Heart right ventricle (tissue), 16 donors: ENCODE measurements at regions not wholly inside any gene's neighbourhood (a gene's known extent, or its start where the extent isn't known, plus 50 kb on each side); places are given as distances from the start of the nearest gene placed in this dataset.
A peak's percentile ranks its signal among the peaks of the same experiment; 100 is the strongest.

Experiments
- ATAC-seq, 8 donors: fragments of 200-7000 bp; cut with Tn5 transposase; one replicate each; pipeline ENCODE4 v1.9.1; 2020; ENCODE audit warnings: mild to moderate bottlenecking in 8 of 8, moderate library complexity in 8 of 8, moderate number of reproducible peaks in 1 of 8
- DNase-seq, 2 donors: peaks; one replicate each; pipeline ENCODE4 v3.0.0-alpha.2; 2020
- H3K27ac ChIP-seq, 10 donors: fragments of 200-600 bp; sonication (generic) in 2 of 10; one replicate each; pipeline versions ENCODE4 v1.5.0 to v1.8.0; 2020 to 2022; ENCODE audit warnings: mild to moderate bottlenecking in 3 of 10
- H3K27me3 ChIP-seq, 7 donors: fragments of 200-600 bp; one replicate each; pipeline ENCODE4 v1.8.0; 2021 to 2022; ENCODE audit warnings: mild to moderate bottlenecking in 2 of 7
- H3K36me3 ChIP-seq, 9 donors: fragments of 200-600 bp; sonication (generic) in 1 of 9; one replicate each; pipeline versions ENCODE4 v1.5.0 to v1.8.0; 2020 to 2022; ENCODE audit warnings: mild to moderate bottlenecking in 2 of 9
- H3K4me1 ChIP-seq, 9 donors: fragments of 200-600 bp; sonication (generic) in 1 of 9; one replicate each; pipeline versions ENCODE4 v1.5.0 to v1.8.0; 2020 to 2022; ENCODE audit warnings: mild to moderate bottlenecking in 4 of 9
- H3K4me3 ChIP-seq, 10 donors: fragments of 200-600 bp; sonication (generic) in 2 of 10; one replicate each; pipeline versions ENCODE4 v1.5.0 to v1.8.0; 2020 to 2022; ENCODE audit warnings: mild to moderate bottlenecking in 7 of 10, moderate library complexity in 2 of 10
- H3K9me3 ChIP-seq, 11 donors: fragments of 200-600 bp in 10 of 11; sonication (generic) in 2 of 11; one replicate each; pipeline versions ENCODE4 v1.5.0 to v1.8.0; 2013 to 2022; ENCODE audit warnings: mild to moderate bottlenecking in 2 of 11, control low read depth in 1 of 11, moderate library complexity in 1 of 11
- CTCF ChIP-seq, 9 donors: fragments of 200-600 bp; sonication (generic) in 2 of 9; IDR thresholded peaks; one replicate each; pipeline versions ENCODE4 v1.5.0 to v1.8.0; 2021 to 2022; ENCODE audit warnings: antibody characterized with exemption in 9 of 9, mild to moderate bottlenecking in 5 of 9, moderate library complexity in 1 of 9
- WGBS, 2 donors: extraction: QIAGEN DNeasy Blood & Tissue Kit; methylation state at CpG; one replicate each; pipeline ENCODE4 v1.1.7; 2013; ENCODE audit warnings: inconsistent platforms in 1 of 2; 5-methylcytosine and 5-hydroxymethylcytosine counted together
- intact Hi-C, 10 donors: fragments of 100-400 bp; cut with DNase I; formaldehyde crosslinking; loops; one replicate each; pipeline versions ENCODE4 v1.11.1 to v1.14.2; 2022
- donor health status: Arrhythmogenic right ventricular cardiomyopathy.
- donor health status: ischemic (EF 13 %, LVEDD 7.1; RV severe dilation, severe dysfunction).
- donor health status: healthy with polysubstance abuse.
- donor health status: DM: no; HTN: yes; CAD: no.
- donor health status: DM: no; HTN: no; CAD: no.
- donor health status: ischemic (EF 25% LVEDD 6.9; RV normal size, moderate dysfunction).
- donor health status: ischemic (EF 25% LVEDD 5.7; RV mildly dilated, moderate dysfunction).
- donor health status: healthy.
- donor health status: DM: yes; HTN: yes; CAD: no.
- donor health status: Ischemic cardiomyopathy.
- donor health status: ischemic (EF 35%, LVEDD 5.7; RV mildly dilated, moderate dysfunction).
- donor health status: nonischemic (EF 11% LVEDD 7.7; RV severe dilation, severe dysfunction).
- donor health status: DM: yes; HTN: yes; CAD: no.
- donor health status: PGD.
- donor health status: ischemic (EF 29% LVEDD 5.4; RV normal size, mild dysfunction).
- donor health status: nonischemic (EF 23%, LVEDD 6.1; RV moderate dilation, normal function).

GRCh38 chr13:44749906-44750305 is 173.8 kb upstream of the TSC22D1 start:
- no peak overlapping the region for H3K27ac ChIP-seq
- WGBS, 2 donors = 42 to 58% methylated on average over 2 of the region's 2 CpGs
- intact Hi-C loops = loop anchor here in 2 of 10 donors (10.0 kb wide), 2 partner anchors 105 to 175 kb away; partner anchors contain the start of gene TSC22D1 (in 1 of the 2)

GRCh38 chr13:44748439-44748838 is 172.3 kb upstream of the TSC22D1 start:
- 97 to 100% methylated on average over 1 of the region's 1 CpG for WGBS, 2 donors
- Histone ChIP-seq H3K36me3 (no peaks in the 10 kb centered on the region), H3K27me3 (no peaks in the 10 kb centered on the region), H3K27ac (no peak overlapping the region), H3K4me3 (no peak overlapping the region), H3K4me1 (peaks cover 0 to 12% (median 0%) of the 10 kb centered on the region in 9 donors), H3K9me3 (no peaks in the 10 kb centered on the region)
- intact Hi-C loops = no loop called here
- DNase-seq = no peak
- ATAC-seq = no peak
- no peak for TF ChIP-seq CTCF (IDR thresholded peaks at IDR 0.05)

More at GRCh38 chr13:44749906-44750305, 173.8 kb upstream of the TSC22D1 start:
- ATAC-seq (no peak), DNase-seq (no peak)
- Histone ChIP-seq H3K4me1 (peaks cover 0 to 12% (median 0%) of the 10 kb centered on the region in 9 donors), H3K27me3 (no peaks in the 10 kb centered on the region), H3K9me3 (no peaks in the 10 kb centered on the region), H3K36me3 (no peaks in the 10 kb centered on the region), H3K4me3 (no peak overlapping the region)
- no peak for TF ChIP-seq CTCF (IDR thresholded peaks at IDR 0.05)

GRCh38 chr13:44747179-44747578 is 171.0 kb upstream of the TSC22D1 start:
- intact Hi-C loops = no loop called here
- Histone ChIP-seq H3K4me1 (peaks cover 0 to 12% (median 0%) of the 10 kb centered on the region in 9 donors), H3K4me3 (no peak overlapping the region), H3K9me3 (no peaks in the 10 kb centered on the region), H3K27ac (peak overlapping the region in 7 of 10 donors; percentile 22 to 50 (median 32)), H3K36me3 (no peaks in the 10 kb centered on the region), H3K27me3 (no peaks in the 10 kb centered on the region)
- 23 to 50% methylated on average over 4 of the region's 4 CpGs for WGBS, 2 donors
- TF ChIP-seq CTCF (IDR thresholded peaks at IDR 0.05) = no peak
- peak; percentile 69 to 96 (median 86) for ATAC-seq
- peak; percentile 24 to 26 for DNase-seq

GRCh38 chr13:44746690-44747089 is 170.6 kb upstream of the TSC22D1 start:
- H3K27me3 ChIP-seq = no peaks in the 10 kb centered on the region
- H3K9me3 ChIP-seq = no peaks in the 10 kb centered on the region
- intact Hi-C loops = no loop called here
- no peak for TF ChIP-seq CTCF (IDR thresholded peaks at IDR 0.05)
- DNase-seq = no peak
- ATAC-seq = peak in 4 of 8 donors; percentile 20 to 36 (median 28)
- H3K36me3 ChIP-seq = no peaks in the 10 kb centered on the region
- H3K27ac ChIP-seq = peak overlapping the region in 6 of 10 donors; percentile 22 to 50 (median 32)
- H3K4me3 ChIP-seq = no peak overlapping the region
- 70 to 74% methylated on average over 5 of the region's 5 CpGs for WGBS, 2 donors
- H3K4me1 ChIP-seq = peaks cover 0 to 12% (median 0%) of the 10 kb centered on the region in 9 donors
